Left lung (tissue), 4 donors: ENCODE measurements at regions not wholly inside any gene's neighbourhood (a gene's known extent, or its start where the extent isn't known, plus 50 kb on each side); places are given as distances from the start of the nearest gene placed in this dataset.

Experiments
- ATAC-seq: fragments of 200-7000 bp; cut with Tn5 transposase; one replicate; pipeline ENCODE4 v1.9.1; 2020; ENCODE audit warnings: moderate library complexity
- DNase-seq, 4 donors: peaks; one replicate each; pipeline ENCODE4 v3.0.0-alpha.2; 2013 to 2020
- H3K27ac ChIP-seq, 2 donors: fragments of 200-600 bp; sonication (generic) in 1 of 2; one replicate each; pipeline versions ENCODE4 v1.5.0 to v1.8.0; 2020 to 2021
- H3K27me3 ChIP-seq, 2 donors: fragments of 200-600 bp; sonication (generic) in 1 of 2; one replicate each; pipeline versions ENCODE4 v1.5.0 to v1.8.0; 2020 to 2021
- H3K36me3 ChIP-seq, 2 donors: fragments of 200-600 bp; sonication (generic) in 1 of 2; one replicate each; pipeline versions ENCODE4 v1.5.0 to v1.8.0; 2020 to 2021
- H3K4me1 ChIP-seq, 2 donors: fragments of 200-600 bp; one replicate each; pipeline ENCODE4 v1.8.0; 2021
- H3K4me3 ChIP-seq, 2 donors: fragments of 200-600 bp; sonication (generic) in 1 of 2; one replicate each; pipeline versions ENCODE4 v1.5.0 to v1.8.0; 2020 to 2021; ENCODE audit warnings: mild to moderate bottlenecking in 1 of 2
- H3K9me3 ChIP-seq, 2 donors: fragments of 200-600 bp; sonication (generic) in 1 of 2; one replicate each; pipeline versions ENCODE4 v1.5.0 to v1.8.0; 2020 to 2021
- intact Hi-C, 2 donors: fragments of 100-400 bp; cut with DNase I; formaldehyde crosslinking; loops; one replicate each; pipeline versions ENCODE4 v1.11.2 to v1.14.2; 2022
- TF ChIP-seq, protein P1 (sequence below), 2 donors: fragments of 200-600 bp; sonication (generic) in 1 of 2; IDR thresholded peaks; one replicate each; pipeline versions ENCODE4 v1.5.0 to v1.8.0; 2021; ENCODE audit warnings: antibody characterized with exemption in 2 of 2
- donor health status: DM: no; HTN: yes; CAD: no.
- donor health status: DM: no; HTN: no; CAD: no.

DNA sequence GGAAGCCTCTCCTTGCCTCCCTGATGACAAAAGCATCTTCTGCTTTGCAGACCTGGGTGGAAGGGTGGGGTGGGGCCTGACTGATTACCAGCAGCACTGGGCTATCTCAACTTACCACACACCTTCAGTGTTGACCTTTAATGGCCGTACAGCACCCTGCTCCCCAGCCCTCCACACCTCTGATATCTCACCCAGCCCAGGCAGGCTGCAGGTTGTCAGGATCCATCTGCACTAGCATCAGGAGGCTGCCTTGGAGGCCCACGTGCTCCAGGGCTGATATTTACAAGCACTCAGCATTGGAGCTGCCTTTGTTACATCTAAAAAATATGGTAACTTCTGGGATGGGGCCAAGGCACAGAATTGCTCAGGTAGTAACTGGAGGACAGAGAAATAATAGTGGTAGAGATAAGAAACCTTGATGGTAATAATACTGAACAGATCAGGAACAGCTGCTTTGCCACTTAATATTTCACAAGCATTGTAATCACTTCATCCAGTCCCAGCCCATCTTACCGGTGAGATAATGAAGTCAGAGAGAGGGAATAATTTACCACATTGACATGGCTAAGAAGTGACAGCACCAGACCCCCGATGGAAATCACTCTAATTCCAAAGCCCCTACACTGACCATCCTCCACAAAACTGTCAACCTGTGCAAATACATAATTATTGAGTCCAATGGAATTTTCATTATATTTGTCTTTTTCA lies 125.2 kb upstream of the RFLNA start:
- Histone ChIP-seq H3K27me3 (no peaks in the 10 kb centered on the region), H3K9me3 (no peaks in the 10 kb centered on the region), H3K27ac (no peak overlapping the region), H3K4me1 (no peaks in the 10 kb centered on the region), H3K36me3 (no peaks in the 10 kb centered on the region), H3K4me3 (no peak overlapping the region)
- ATAC-seq (no peak), DNase-seq (no peak)
- TF ChIP-seq, protein P1, sequence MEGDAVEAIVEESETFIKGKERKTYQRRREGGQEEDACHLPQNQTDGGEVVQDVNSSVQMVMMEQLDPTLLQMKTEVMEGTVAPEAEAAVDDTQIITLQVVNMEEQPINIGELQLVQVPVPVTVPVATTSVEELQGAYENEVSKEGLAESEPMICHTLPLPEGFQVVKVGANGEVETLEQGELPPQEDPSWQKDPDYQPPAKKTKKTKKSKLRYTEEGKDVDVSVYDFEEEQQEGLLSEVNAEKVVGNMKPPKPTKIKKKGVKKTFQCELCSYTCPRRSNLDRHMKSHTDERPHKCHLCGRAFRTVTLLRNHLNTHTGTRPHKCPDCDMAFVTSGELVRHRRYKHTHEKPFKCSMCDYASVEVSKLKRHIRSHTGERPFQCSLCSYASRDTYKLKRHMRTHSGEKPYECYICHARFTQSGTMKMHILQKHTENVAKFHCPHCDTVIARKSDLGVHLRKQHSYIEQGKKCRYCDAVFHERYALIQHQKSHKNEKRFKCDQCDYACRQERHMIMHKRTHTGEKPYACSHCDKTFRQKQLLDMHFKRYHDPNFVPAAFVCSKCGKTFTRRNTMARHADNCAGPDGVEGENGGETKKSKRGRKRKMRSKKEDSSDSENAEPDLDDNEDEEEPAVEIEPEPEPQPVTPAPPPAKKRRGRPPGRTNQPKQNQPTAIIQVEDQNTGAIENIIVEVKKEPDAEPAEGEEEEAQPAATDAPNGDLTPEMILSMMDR (IDR thresholded peaks at IDR 0.05), result no peak
- intact Hi-C loops, result no loop called here

DNA sequence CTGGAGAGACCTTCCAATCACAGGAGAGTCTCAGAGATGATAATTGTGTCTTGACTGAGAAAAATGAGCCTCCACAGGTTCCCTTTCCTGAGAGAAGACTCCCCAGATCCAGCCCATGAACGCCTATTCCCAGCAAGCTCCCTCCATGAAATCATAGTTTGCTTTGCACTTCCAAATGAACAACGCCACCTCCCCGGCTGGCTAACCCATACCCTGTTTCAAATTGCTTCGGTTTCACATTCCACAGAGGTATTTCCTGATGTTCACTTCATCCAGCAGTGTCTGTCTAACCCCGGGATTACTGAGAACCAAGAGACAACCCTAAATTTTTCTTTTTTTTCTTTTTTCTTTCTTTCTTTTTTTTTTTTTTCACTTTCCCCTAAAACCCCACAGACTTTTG lies 124.1 kb upstream of the RFLNA start:
- Histone ChIP-seq H3K27me3 (no peaks in the 10 kb centered on the region), H3K27ac (no peak overlapping the region), H3K9me3 (no peaks in the 10 kb centered on the region), H3K4me3 (no peak overlapping the region), H3K4me1 (no peaks in the 10 kb centered on the region), H3K36me3 (no peaks in the 10 kb centered on the region)
- TF ChIP-seq, protein P1 (IDR thresholded peaks at IDR 0.05), result no peak
- no peak for DNase-seq
- intact Hi-C loops, result no loop called here
- ATAC-seq, result peak; percentile 9

DNA sequence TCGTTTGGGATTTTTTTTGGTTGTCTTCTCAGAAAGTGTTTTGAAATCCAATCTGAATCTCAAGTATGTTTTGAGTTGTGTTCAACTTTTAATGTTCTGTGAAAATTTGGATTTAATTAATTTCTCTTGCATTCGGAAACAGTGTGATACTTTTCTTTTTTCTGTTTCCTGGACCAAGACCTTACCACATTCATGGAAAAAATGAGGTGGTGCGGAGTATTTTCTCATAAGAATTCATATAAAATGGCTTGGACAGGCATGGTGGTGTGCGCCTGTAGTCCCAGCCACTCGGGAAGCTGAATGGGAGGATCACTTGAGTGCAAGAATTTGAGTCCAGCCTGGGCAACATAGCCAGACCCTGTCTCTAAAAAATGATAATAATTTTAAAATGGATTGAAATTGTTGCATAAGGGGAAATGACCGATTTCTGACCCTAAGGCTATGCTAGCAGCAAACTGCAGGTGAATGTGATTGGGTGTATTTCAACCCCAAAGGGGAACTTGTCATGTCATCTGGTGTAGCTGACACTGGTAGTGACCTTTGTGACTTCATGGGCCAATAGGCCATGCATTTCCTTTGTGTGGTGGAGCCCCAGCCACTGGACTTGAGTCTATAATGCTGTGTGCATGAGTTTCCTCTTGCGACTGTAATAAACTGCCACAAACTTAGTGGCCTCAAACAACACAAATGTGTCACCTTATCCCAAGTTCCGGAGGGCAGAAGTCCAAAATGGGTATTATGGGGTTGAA lies 123.5 kb upstream of the RFLNA start:
- Histone ChIP-seq H3K9me3 (no peaks in the 10 kb centered on the region), H3K27ac (no peak overlapping the region), H3K36me3 (no peaks in the 10 kb centered on the region), H3K27me3 (no peaks in the 10 kb centered on the region), H3K4me1 (no peaks in the 10 kb centered on the region), H3K4me3 (no peak overlapping the region)
- intact Hi-C loops, result no loop called here
- ATAC-seq (peak; percentile 52), DNase-seq (no peak)
- TF ChIP-seq, protein P1 (IDR thresholded peaks at IDR 0.05), result no peak

DNA sequence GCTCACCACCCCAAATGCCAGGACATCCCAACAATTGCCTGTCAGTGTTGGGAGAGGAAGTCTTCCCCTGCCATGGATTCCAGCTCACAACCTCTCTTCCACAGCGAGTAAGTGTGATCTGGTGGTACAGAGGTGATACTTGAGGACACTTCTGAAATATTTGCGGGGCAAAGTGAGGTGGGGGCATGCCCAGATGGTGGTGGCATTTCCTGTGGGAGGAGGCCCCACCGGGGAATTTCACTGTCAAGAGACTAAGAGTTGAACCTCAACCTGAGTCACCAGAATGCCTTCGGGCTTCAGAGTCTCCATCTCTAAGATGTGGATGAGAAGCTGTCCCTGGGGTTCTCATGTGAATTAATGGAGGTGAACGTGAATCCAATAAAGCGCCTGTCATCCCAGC lies 122.3 kb upstream of the RFLNA start:
- DNase-seq (no peak), ATAC-seq (no peak)
- H3K36me3 ChIP-seq, result no peaks in the 10 kb centered on the region
- TF ChIP-seq, protein P1 (IDR thresholded peaks at IDR 0.05), result no peak
- H3K27ac ChIP-seq, result no peak overlapping the region
- H3K4me3 ChIP-seq, result no peak overlapping the region
- no peaks in the 10 kb centered on the region for H3K9me3 ChIP-seq
- H3K27me3 ChIP-seq, result no peaks in the 10 kb centered on the region
- H3K4me1 ChIP-seq, result no peaks in the 10 kb centered on the region
- intact Hi-C loops, result no loop called here

DNA sequence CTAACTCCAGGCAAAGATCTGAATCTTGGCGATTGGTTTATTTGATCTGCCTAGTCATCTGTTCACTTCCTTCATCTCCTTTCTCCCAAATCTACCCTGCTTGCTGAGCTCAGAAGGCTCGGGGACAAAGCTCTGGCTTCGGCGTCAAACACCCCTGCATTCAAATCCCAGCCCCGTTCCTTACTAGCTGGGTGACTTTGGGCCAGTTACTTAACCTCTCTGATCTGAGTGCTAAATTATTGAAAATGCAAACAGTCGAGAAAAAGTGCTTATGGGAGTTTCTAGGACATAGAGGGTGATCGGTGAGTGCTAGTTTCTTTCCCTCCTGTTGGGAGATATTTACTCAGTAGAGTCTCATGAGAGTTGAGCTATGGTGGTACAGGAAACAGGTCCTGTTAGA lies 121.2 kb upstream of the RFLNA start:
- no peaks in the 10 kb centered on the region for H3K4me1 ChIP-seq
- H3K36me3 ChIP-seq, result no peaks in the 10 kb centered on the region
- ATAC-seq, result no peak
- no peak overlapping the region for H3K4me3 ChIP-seq
- TF ChIP-seq, protein P1 (IDR thresholded peaks at IDR 0.05), result no peak
- H3K9me3 ChIP-seq, result no peaks in the 10 kb centered on the region
- no peak overlapping the region for H3K27ac ChIP-seq
- DNase-seq, result no peak
- intact Hi-C loops, result no loop called here
- no peaks in the 10 kb centered on the region for H3K27me3 ChIP-seq
